ENCODE measurements at regions not wholly inside any gene's neighbourhood (a gene's known extent, or its start where the extent isn't known, plus 50 kb on each side); places are given as distances from the start of the nearest gene placed in this dataset.
A peak's percentile ranks its signal among the peaks of the same experiment; 100 is the strongest.

DNA sequence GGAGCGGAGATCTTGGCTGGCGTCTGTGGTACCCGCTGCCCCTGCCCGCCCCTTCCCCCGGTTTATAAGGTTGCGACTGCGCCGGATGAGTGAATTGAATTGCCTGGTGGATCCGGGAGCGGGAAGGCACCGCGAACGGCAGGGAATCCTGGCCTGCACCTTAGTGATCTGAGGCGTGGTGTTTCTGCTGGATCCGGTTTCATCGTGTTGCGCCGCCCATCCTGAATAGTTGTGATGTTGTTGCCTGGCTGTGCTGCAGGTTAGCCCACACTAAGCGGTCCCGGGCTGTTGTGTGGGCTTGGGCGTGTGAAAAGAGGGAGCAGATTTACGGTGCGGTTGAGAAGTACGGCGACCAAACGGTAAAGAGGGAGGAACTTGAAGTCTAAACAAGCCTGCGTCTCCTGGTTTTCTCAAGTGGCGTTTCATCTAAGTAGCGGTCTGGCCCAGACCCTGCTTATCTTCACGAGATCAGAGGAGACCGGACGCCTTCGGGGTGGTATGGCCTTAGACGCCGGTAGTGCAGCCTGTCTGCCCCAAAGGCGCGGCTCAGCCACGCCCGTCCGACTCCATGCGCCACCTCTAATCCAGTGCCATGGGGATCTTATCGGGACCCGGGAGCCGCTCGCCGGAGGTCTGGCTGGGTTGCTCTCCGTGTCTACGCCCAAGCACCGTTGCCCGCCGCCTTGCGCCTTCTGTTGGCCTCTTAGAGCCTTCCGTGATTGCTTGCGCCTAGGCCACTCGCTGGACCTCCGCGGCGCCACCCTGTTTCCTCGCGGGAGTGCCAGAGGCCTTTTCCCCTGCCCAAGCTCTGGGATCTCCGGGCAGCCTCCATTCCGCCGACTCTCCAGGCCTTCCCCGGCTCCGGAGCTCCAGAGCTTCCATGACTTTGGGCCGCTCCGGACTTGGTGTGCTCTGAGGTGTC lies 87.5 kb upstream of the RHOU start:
- H3K27ac ChIP-seq, result peak overlapping the region; percentile 56 to 81
- no peaks in the 10 kb centered on the region for H3K9me3 ChIP-seq
- H3K36me3 ChIP-seq, result no peaks in the 10 kb centered on the region
- H3K4me1 ChIP-seq (ENCODE audit: insufficient read depth), result peaks cover 5% of the 10 kb centered on the region
- WGBS, 3 donors, result 1 to 2% (median 1%) methylated on average over 62 to 67 of the region's 67 CpGs
- H3K27me3 ChIP-seq, result no peaks in the 10 kb centered on the region
- peak; percentile 62 to 76 (median 70) for DNase-seq
- peak overlapping the region; percentile 42 for H3K4me3 ChIP-seq
- intact Hi-C loops (cut with DNase I), result no loop called here
- TF ChIP-seq, protein P1, sequence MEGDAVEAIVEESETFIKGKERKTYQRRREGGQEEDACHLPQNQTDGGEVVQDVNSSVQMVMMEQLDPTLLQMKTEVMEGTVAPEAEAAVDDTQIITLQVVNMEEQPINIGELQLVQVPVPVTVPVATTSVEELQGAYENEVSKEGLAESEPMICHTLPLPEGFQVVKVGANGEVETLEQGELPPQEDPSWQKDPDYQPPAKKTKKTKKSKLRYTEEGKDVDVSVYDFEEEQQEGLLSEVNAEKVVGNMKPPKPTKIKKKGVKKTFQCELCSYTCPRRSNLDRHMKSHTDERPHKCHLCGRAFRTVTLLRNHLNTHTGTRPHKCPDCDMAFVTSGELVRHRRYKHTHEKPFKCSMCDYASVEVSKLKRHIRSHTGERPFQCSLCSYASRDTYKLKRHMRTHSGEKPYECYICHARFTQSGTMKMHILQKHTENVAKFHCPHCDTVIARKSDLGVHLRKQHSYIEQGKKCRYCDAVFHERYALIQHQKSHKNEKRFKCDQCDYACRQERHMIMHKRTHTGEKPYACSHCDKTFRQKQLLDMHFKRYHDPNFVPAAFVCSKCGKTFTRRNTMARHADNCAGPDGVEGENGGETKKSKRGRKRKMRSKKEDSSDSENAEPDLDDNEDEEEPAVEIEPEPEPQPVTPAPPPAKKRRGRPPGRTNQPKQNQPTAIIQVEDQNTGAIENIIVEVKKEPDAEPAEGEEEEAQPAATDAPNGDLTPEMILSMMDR (IDR thresholded peaks at IDR 0.05), result no peak
- no peak for TF ChIP-seq EP300 (IDR thresholded peaks at IDR 0.05)
- TF ChIP-seq POLR2A (IDR thresholded peaks at IDR 0.05), result no peak

DNA sequence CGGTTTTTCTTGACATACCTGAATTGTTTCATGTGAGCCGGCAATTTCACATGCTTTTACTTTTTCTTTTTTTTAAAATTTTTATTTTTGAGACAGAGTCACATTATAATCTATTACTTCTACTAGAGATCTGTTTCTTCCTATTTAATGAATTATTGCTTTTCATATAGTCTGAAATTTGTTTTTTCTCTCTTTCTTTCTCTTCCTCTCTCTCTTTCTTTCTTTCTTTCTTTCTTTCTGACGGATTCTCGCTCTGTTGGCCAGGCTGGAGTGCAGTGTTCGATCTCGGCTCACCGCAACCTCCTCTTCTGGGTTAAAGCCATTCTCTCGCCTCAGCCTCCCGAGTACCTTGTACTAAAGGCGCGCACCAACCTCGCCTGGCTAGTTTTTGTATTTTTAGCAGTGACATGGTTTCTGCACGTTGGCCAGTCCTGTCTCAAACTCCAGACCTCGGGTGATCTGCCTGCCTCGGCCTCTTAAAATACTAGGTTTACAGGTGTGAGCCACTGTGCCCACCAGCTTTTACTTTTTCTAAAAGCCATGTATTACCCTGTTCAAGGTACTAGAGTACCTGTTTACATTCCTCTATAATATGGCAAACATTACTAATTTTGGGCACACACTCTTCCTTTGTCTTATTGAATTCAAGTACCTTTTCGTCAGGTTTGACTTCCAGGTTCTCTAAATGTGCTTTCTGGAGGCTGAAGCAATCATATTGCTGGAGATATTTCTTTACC lies 86.5 kb upstream of the RHOU start:
- Histone ChIP-seq H3K27ac (no peak overlapping the region), H3K4me3 (peak overlapping the region; percentile 42)

DNA sequence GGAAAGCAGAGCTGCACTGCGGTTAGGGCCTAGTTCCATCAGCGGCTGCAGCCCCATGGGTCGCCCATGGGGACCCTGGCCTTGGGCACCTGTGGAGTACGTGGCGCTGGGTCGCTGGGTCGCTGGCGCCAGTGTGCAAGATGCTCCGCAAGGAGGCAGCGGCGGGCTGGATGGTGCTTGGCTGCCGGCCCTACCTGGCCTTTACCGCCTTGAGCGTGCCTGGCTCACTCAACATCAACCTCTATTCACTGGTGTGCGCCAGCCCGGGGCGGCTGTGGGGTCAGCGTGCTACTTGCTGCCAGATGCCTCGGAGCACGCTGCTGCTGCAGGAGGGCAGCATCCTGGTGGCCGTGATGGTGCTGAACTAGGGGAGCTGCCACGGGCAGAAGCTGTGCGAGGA lies 85.1 kb upstream of the RHOU start:
- TF ChIP-seq EP300 (IDR thresholded peaks at IDR 0.05), result no peak
- no peak for TF ChIP-seq POLR2A (IDR thresholded peaks at IDR 0.05)
- TF ChIP-seq, protein P1 (IDR thresholded peaks at IDR 0.05), result no peak
- Histone ChIP-seq H3K27me3 (no peaks in the 10 kb centered on the region), H3K4me3 (no peak overlapping the region), H3K4me1 (ENCODE audit: insufficient read depth) (peaks cover 5% of the 10 kb centered on the region), H3K9me3 (no peaks in the 10 kb centered on the region), H3K27ac (no peak overlapping the region), H3K36me3 (no peaks in the 10 kb centered on the region)
- peak in 4 of 5 donors; percentile 19 to 49 (median 30) for DNase-seq
- 50 to 65% (median 65%) methylated on average over 23 of the region's 23 CpGs for WGBS, 3 donors
- intact Hi-C loops (cut with DNase I), result no loop called here

More for the DNA sequence above, 86.5 kb upstream of the RHOU start:
- intact Hi-C loops (cut with DNase I), result no loop called here
- Histone ChIP-seq H3K36me3 (no peaks in the 10 kb centered on the region), H3K9me3 (no peaks in the 10 kb centered on the region), H3K27me3 (no peaks in the 10 kb centered on the region), H3K4me1 (ENCODE audit: insufficient read depth) (peaks cover 5% of the 10 kb centered on the region)
- peak in 3 of 5 donors; percentile 18 to 39 (median 21) for DNase-seq
- no peak for TF ChIP-seq EP300 (IDR thresholded peaks at IDR 0.05)
- TF ChIP-seq, protein P1 (IDR thresholded peaks at IDR 0.05), result no peak
- WGBS, 3 donors, result 64 to 78% (median 69%) methylated on average over 16 of the region's 16 CpGs

DNA sequence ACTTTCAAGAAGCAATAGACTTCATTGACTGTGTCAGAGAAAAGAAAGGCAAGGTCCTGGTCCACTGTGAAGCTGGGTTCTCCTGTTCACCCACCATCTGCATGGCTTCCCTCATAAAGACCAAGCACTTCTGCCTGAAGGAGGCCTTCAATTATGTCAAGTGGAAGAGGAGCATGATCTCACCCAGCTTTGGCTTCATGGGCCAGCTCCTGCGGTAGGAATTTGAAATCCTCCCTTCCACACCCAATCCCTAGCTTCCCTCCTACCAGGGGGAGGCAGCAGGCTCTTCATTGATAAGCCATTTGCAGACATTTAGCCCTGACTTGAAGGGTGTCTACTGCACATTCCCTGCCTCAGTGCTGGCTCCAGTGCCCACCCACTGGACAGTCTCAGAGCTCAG lies 84.3 kb upstream of the RHOU start:
- no peaks in the 10 kb centered on the region for H3K27me3 ChIP-seq
- no peak for TF ChIP-seq POLR2A (IDR thresholded peaks at IDR 0.05)
- TF ChIP-seq, protein P1 (IDR thresholded peaks at IDR 0.05), result no peak
- H3K36me3 ChIP-seq, result no peaks in the 10 kb centered on the region
- no peak overlapping the region for H3K4me3 ChIP-seq
- H3K9me3 ChIP-seq, result no peaks in the 10 kb centered on the region
- H3K4me1 ChIP-seq (ENCODE audit: insufficient read depth), result peaks cover 5% of the 10 kb centered on the region
- intact Hi-C loops (cut with DNase I), result no loop called here
- WGBS, 3 donors, result 78 to 90% (median 89%) methylated on average over 1 of the region's 1 CpG
- DNase-seq, result no peak
- H3K27ac ChIP-seq, result no peak overlapping the region

Measured in ovary (tissue), 7 donors.